ENCODE measurements at regions not wholly inside any gene's neighbourhood (a gene's known extent, or its start where the extent isn't known, plus 50 kb on each side); places are given as distances from the start of the nearest gene placed in this dataset.

DNA sequence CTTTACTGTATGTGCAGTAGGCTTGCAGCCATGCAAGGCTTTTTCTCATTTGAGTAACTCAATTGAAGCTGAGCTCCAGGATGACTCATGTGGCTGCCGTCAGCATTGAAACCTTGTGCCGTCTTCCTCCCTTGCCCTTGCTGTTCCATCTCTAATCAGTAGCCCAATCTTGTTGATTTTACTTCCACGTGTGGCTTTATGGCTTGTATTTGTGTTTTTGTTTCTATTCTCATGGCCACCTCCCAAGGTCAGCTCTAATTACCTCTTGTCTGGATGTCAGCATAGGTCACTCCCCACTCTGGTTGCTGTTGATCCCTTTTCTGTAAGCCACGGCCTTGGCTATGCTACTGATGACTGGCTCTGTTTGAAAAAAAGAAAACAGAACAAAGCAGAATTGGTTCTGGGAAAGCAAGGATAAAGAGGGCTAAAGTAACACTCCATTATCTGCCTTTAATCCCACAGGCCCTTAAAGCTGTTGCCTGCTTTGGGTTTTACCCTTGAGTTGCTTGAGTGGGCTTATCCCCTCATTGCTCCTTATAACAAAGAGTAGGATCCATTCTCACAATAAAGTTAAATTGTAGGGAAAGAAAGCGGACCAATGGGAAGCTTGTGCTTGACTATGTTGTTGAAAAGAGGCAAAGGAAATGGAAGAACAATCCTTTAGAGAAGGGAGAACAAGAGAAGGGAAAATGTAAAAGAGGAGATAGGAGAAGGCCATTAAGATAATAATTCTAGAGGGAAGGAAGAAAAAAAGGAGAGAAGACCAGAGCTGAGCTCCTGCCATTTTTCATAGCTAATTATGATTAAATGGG, 173.9 kb upstream of the PGRMC2 start:
- TF ChIP-seq EZH2phosphoT487 (IDR thresholded peaks at IDR 0.05; ENCODE audit: low read depth, severe bottlenecking, unreplicated experiment): no peak
- TF ChIP-seq EZH2 (IDR thresholded peaks at IDR 0.05; ENCODE audit: borderline replicate concordance): no peak
- TF ChIP-seq, protein P1, sequence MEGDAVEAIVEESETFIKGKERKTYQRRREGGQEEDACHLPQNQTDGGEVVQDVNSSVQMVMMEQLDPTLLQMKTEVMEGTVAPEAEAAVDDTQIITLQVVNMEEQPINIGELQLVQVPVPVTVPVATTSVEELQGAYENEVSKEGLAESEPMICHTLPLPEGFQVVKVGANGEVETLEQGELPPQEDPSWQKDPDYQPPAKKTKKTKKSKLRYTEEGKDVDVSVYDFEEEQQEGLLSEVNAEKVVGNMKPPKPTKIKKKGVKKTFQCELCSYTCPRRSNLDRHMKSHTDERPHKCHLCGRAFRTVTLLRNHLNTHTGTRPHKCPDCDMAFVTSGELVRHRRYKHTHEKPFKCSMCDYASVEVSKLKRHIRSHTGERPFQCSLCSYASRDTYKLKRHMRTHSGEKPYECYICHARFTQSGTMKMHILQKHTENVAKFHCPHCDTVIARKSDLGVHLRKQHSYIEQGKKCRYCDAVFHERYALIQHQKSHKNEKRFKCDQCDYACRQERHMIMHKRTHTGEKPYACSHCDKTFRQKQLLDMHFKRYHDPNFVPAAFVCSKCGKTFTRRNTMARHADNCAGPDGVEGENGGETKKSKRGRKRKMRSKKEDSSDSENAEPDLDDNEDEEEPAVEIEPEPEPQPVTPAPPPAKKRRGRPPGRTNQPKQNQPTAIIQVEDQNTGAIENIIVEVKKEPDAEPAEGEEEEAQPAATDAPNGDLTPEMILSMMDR (IDR thresholded peaks at IDR 0.05; ENCODE audit: poor library complexity): no peak

Data from hepatocyte (in vitro differentiated cells).